ENCODE measurements at regions not wholly inside any gene's neighbourhood (a gene's known extent, or its start where the extent isn't known, plus 50 kb on each side); places are given as distances from the start of the nearest gene placed in this dataset.

DNA sequence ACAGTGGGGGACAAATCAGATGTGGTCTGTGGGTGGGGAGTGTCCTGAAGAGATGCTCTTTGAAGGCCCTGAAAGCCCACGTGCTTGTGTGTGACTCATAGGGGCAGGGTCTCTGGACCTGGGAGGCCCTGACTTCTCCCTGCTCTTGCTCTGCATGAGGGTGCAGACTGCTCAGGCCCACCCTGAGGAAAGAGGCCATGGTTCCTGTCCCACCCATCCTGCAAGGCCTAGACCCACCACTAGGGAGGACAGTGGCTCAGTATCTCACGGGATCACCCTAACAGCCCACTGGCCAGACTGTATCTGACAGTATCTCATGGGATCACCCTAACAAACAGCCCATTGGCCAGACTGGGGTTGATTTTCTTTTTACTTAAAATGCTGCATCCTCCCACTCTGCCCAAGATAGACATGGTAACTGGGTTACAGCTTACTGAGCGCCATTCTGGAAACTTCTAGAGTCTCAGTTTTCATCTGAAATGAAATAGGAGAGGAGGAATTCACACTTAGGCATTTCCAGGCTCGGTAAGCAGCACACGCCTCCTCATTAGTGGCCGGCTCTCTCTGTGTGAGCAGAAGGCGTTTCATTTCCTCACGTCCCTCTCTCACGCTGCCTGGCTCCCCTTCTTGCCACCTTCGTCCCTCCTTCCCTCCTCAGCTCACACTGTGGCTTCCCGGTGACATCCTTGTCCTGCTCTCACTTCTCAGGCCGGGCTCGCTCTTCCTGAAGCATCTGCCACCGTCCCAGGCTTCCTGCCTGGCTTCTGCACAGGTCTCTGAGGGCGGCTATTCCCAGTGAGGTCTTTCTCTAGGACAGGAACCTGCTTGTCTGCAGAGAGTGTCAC lies 242.6 kb downstream of the GLRX3 start:
- Mint-ChIP-seq H3K27ac (no peak overlapping the region), H3K27me3 (peaks cover 3 to 4% of the 10 kb centered on the region in 2 donors), H3K9me3 (peaks cover 0 to 8% (median 3%) of the 10 kb centered on the region in 3 donors), H3K36me3 (no peaks in the 10 kb centered on the region), H3K4me3 (no peak overlapping the region), H3K4me1 (no peaks in the 10 kb centered on the region)
- H3K27me3 ChIP-seq (replicated peaks in 1 of 2; ENCODE audit: control insufficient read depth in 2 of 2, extremely low read depth in 1 of 2, insufficient read depth in 2 of 2, low read length in 1 of 2), result peaks cover 0 to 15% of the 10 kb centered on the region in 2 experiments
- no peaks in the 10 kb centered on the region for H3K9me3 ChIP-seq
- H3K4me3 ChIP-seq (ENCODE audit: control insufficient read depth in 1 of 2, extremely low read depth in 1 of 2, low read length in 1 of 2), result no peak overlapping the region
- 56% methylated on average over 14 of the region's 15 CpGs for WGBS (ENCODE audit: insufficient coverage)
- H3K4me1 ChIP-seq (ENCODE audit: control insufficient read depth in 1 of 2, extremely low read depth in 1 of 2, insufficient read depth in 2 of 2, low read length in 2 of 2), result no peaks in the 10 kb centered on the region
- ChIA-PET CTCF (no interaction called here), POLR2A (no interaction called here)
- no peak for ATAC-seq (replicated peaks in 1 of 4)
- H3K27ac ChIP-seq (ENCODE audit: low read length), result no peak overlapping the region
- DNase-seq, result no peak
- no peaks in the 10 kb centered on the region for H3K36me3 ChIP-seq (ENCODE audit: control insufficient read depth in 2 of 2, extremely low read depth in 1 of 2, insufficient read depth in 1 of 2, low read length in 1 of 2)

GRCh38 chr10:130380056-130380455 lies 243.9 kb downstream of the GLRX3 start:
- Mint-ChIP-seq H3K36me3 (no peaks in the 10 kb centered on the region), H3K4me3 (no peak overlapping the region), H3K9me3 (peaks cover 7 to 15% (median 9%) of the 10 kb centered on the region in 3 donors), H3K27me3 (peaks cover 3 to 4% of the 10 kb centered on the region in 2 donors), H3K4me1 (no peaks in the 10 kb centered on the region), H3K27ac (no peak overlapping the region)
- ATAC-seq (replicated peaks in 1 of 4), result no peak
- 40% methylated on average over 2 of the region's 6 CpGs for WGBS (ENCODE audit: insufficient coverage)
- DNase-seq, result no peak
- H3K27ac ChIP-seq (ENCODE audit: low read length), result no peak overlapping the region
- H3K27me3 ChIP-seq (replicated peaks in 1 of 2; ENCODE audit: control insufficient read depth in 2 of 2, extremely low read depth in 1 of 2, insufficient read depth in 2 of 2, low read length in 1 of 2), result peaks cover 0 to 15% of the 10 kb centered on the region in 2 experiments
- ChIA-PET CTCF (no interaction called here), POLR2A (no interaction called here)
- no peaks in the 10 kb centered on the region for H3K4me1 ChIP-seq (ENCODE audit: control insufficient read depth in 1 of 2, extremely low read depth in 1 of 2, insufficient read depth in 2 of 2, low read length in 2 of 2)
- H3K36me3 ChIP-seq (ENCODE audit: control insufficient read depth in 2 of 2, extremely low read depth in 1 of 2, insufficient read depth in 1 of 2, low read length in 1 of 2), result no peaks in the 10 kb centered on the region
- H3K9me3 ChIP-seq, result no peaks in the 10 kb centered on the region
- H3K4me3 ChIP-seq (ENCODE audit: control insufficient read depth in 1 of 2, extremely low read depth in 1 of 2, low read length in 1 of 2), result no peak overlapping the region

GRCh38 chr10:130382031-130382430 lies 245.8 kb downstream of the GLRX3 start:
- H3K27me3 Mint-ChIP-seq, result peaks cover 3 to 4% of the 10 kb centered on the region in 2 donors
- H3K4me3 ChIP-seq (ENCODE audit: control insufficient read depth in 1 of 2, extremely low read depth in 1 of 2, low read length in 1 of 2), result no peak overlapping the region
- H3K36me3 Mint-ChIP-seq, result no peaks in the 10 kb centered on the region
- peaks cover 10 to 23% (median 21%) of the 10 kb centered on the region in 3 donors for H3K9me3 Mint-ChIP-seq
- ATAC-seq (replicated peaks in 1 of 4) (no peak), DNase-seq (no peak)
- no peak overlapping the region for H3K27ac Mint-ChIP-seq
- no peak overlapping the region for H3K27ac ChIP-seq (ENCODE audit: low read length)
- WGBS (ENCODE audit: insufficient coverage), result 90% methylated on average over 7 of the region's 7 CpGs
- CTCF ChIA-PET, result no interaction called here
- no peaks in the 10 kb centered on the region for H3K9me3 ChIP-seq
- H3K4me1 ChIP-seq (ENCODE audit: control insufficient read depth in 1 of 2, extremely low read depth in 1 of 2, insufficient read depth in 2 of 2, low read length in 2 of 2), result no peaks in the 10 kb centered on the region
- H3K36me3 ChIP-seq (ENCODE audit: control insufficient read depth in 2 of 2, extremely low read depth in 1 of 2, insufficient read depth in 1 of 2, low read length in 1 of 2), result no peaks in the 10 kb centered on the region
- POLR2A ChIA-PET, result no interaction called here
- no peaks in the 10 kb centered on the region for H3K4me1 Mint-ChIP-seq
- no peak overlapping the region for H3K4me3 Mint-ChIP-seq
- H3K27me3 ChIP-seq (replicated peaks in 1 of 2; ENCODE audit: control insufficient read depth in 2 of 2, extremely low read depth in 1 of 2, insufficient read depth in 2 of 2, low read length in 1 of 2), result peaks cover 0 to 15% of the 10 kb centered on the region in 2 experiments

DNA sequence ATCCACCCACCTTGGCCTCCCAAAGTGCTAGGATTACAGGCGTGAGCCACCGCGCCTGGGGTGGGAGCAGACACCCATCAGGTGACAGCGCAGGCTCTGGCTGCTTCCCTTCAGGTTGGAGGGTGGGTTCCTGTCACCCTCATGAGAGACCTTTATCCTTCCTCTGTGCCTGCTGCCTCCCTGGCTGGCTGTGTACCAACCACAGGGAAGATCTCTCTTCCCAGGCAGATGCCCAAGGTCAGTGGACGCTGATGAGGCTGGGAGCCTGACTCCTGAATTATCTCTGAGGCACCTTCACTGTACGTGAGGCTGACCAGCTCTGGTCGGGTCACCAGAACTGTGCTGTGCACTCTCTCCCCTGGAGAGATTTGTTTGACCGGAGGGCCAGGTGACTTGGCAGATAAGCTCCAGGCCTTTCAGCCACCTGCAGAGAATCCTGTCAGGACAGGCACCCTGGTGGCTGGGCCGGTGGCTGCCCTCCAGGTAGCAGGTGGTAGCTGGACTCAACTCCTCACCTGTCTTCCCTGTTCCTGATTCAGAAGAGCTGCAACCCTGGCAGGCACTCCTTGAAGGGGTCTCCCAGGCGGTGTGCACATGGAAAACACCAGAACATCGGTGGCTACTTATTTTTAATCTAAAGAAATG lies 251.9 kb downstream of the GLRX3 start:
- H3K9me3 Mint-ChIP-seq, result peaks cover 18 to 31% (median 30%) of the 10 kb centered on the region in 3 donors
- Histone ChIP-seq H3K4me3 (ENCODE audit: control insufficient read depth in 1 of 2, extremely low read depth in 1 of 2, low read length in 1 of 2) (no peak overlapping the region), H3K27me3 (replicated peaks in 1 of 2; ENCODE audit: control insufficient read depth in 2 of 2, extremely low read depth in 1 of 2, insufficient read depth in 2 of 2, low read length in 1 of 2) (peaks cover 0 to 7% of the 10 kb centered on the region in 2 experiments), H3K9me3 (no peaks in the 10 kb centered on the region), H3K4me1 (ENCODE audit: control insufficient read depth in 1 of 2, extremely low read depth in 1 of 2, insufficient read depth in 2 of 2, low read length in 2 of 2) (no peaks in the 10 kb centered on the region), H3K27ac (ENCODE audit: low read length) (no peak overlapping the region), H3K36me3 (ENCODE audit: control insufficient read depth in 2 of 2, extremely low read depth in 1 of 2, insufficient read depth in 1 of 2, low read length in 1 of 2) (no peaks in the 10 kb centered on the region)
- no peaks in the 10 kb centered on the region for H3K4me1 Mint-ChIP-seq
- H3K27me3 Mint-ChIP-seq, result peaks cover 10 to 16% of the 10 kb centered on the region in 2 donors
- H3K27ac Mint-ChIP-seq, result no peak overlapping the region
- H3K36me3 Mint-ChIP-seq, result no peaks in the 10 kb centered on the region
- no peak overlapping the region for H3K4me3 Mint-ChIP-seq
- ChIA-PET POLR2A (no interaction called here), CTCF (no interaction called here)
- ATAC-seq (replicated peaks in 1 of 4) (no peak), DNase-seq (no peak)
- WGBS (ENCODE audit: insufficient coverage), result 83% methylated on average over 5 of the region's 11 CpGs

DNA sequence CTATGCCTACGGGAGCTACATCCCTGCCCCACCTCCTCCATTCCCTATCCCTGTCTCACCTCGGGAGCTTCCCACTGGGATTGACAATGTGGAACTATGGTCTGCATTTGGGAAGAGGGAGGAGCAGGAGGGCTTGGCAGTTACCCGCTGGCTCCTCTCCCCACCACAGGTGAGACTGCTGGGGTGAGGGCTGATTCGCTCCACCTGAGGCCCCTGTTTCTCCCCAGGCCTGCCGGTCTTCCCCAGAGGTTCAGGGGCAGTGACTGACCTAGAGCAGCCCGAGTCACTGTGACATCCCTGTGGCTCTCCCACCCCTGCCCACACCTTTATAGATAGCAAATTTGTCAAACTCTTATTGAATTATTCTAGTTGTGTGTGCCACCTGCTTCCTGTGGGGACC lies 252.6 kb downstream of the GLRX3 start:
- H3K9me3 Mint-ChIP-seq, result peaks cover 18 to 29% (median 27%) of the 10 kb centered on the region in 3 donors
- CTCF ChIA-PET, result no interaction called here

DNA sequence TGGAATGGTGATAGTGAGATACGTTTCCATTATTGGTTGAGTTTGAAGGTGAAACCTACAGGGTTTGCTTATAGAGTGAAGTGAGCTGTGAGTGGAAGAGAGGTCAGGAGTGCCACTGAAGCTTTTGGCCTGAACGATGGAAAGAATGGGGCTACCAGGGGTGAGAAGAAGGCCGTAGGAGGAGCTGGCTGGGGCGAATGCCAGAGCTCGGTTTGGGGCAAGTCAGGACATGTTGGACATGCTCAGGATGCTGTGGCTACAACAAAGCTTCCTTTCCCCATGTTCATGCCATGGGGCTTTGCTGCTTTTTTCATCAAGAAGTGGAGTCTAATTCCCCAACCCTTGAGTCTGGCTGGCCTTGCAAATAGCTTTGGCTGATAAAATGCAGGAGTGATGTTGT lies 253.7 kb downstream of the GLRX3 start:
- ATAC-seq (replicated peaks in 1 of 4) (no peak), DNase-seq (no peak)
- Mint-ChIP-seq H3K27ac (no peak overlapping the region), H3K4me1 (no peaks in the 10 kb centered on the region), H3K4me3 (no peak overlapping the region), H3K27me3 (peaks cover 10 to 18% of the 10 kb centered on the region in 2 donors), H3K9me3 (peaks cover 12 to 27% (median 24%) of the 10 kb centered on the region in 3 donors), H3K36me3 (no peaks in the 10 kb centered on the region)
- POLR2A ChIA-PET, result interaction anchor here in 1 of 2 donors (0.5 kb wide), 1 partner anchor 858 kb away, joined by 4 read pairs; no protein-coding TSS in a partner anchor
- Histone ChIP-seq H3K4me3 (ENCODE audit: control insufficient read depth in 1 of 2, extremely low read depth in 1 of 2, low read length in 1 of 2) (no peak overlapping the region), H3K4me1 (ENCODE audit: control insufficient read depth in 1 of 2, extremely low read depth in 1 of 2, insufficient read depth in 2 of 2, low read length in 2 of 2) (no peaks in the 10 kb centered on the region), H3K36me3 (ENCODE audit: control insufficient read depth in 2 of 2, extremely low read depth in 1 of 2, insufficient read depth in 1 of 2, low read length in 1 of 2) (no peaks in the 10 kb centered on the region), H3K9me3 (no peaks in the 10 kb centered on the region), H3K27ac (ENCODE audit: low read length) (no peak overlapping the region), H3K27me3 (replicated peaks in 1 of 2; ENCODE audit: control insufficient read depth in 2 of 2, extremely low read depth in 1 of 2, insufficient read depth in 2 of 2, low read length in 1 of 2) (peaks cover 0 to 12% of the 10 kb centered on the region in 2 experiments)
- WGBS (ENCODE audit: insufficient coverage), result 62% methylated on average over 5 of the region's 5 CpGs
- CTCF ChIA-PET, result no interaction called here

More for the DNA sequence above, 252.6 kb downstream of the GLRX3 start:
- Histone ChIP-seq H3K9me3 (no peaks in the 10 kb centered on the region), H3K4me1 (ENCODE audit: control insufficient read depth in 1 of 2, extremely low read depth in 1 of 2, insufficient read depth in 2 of 2, low read length in 2 of 2) (no peaks in the 10 kb centered on the region), H3K27me3 (replicated peaks in 1 of 2; ENCODE audit: control insufficient read depth in 2 of 2, extremely low read depth in 1 of 2, insufficient read depth in 2 of 2, low read length in 1 of 2) (peaks cover 0 to 7% of the 10 kb centered on the region in 2 experiments), H3K27ac (ENCODE audit: low read length) (no peak overlapping the region), H3K36me3 (ENCODE audit: control insufficient read depth in 2 of 2, extremely low read depth in 1 of 2, insufficient read depth in 1 of 2, low read length in 1 of 2) (no peaks in the 10 kb centered on the region), H3K4me3 (ENCODE audit: control insufficient read depth in 1 of 2, extremely low read depth in 1 of 2, low read length in 1 of 2) (no peak overlapping the region)
- POLR2A ChIA-PET, result no interaction called here
- DNase-seq, result no peak
- H3K36me3 Mint-ChIP-seq, result no peaks in the 10 kb centered on the region
- H3K27ac Mint-ChIP-seq, result no peak overlapping the region
- no peaks in the 10 kb centered on the region for H3K4me1 Mint-ChIP-seq
- no peak for ATAC-seq (replicated peaks in 1 of 4)
- peaks cover 10 to 16% of the 10 kb centered on the region in 2 donors for H3K27me3 Mint-ChIP-seq
- WGBS (ENCODE audit: insufficient coverage), result no CpG with 5 or more reads among the region's 6 CpGs
- H3K4me3 Mint-ChIP-seq, result no peak overlapping the region

Measured in T-cell (primary cell).